Lung (tissue), 11 donors: ENCODE measurements at regions not wholly inside any gene's neighbourhood (a gene's known extent, or its start where the extent isn't known, plus 50 kb on each side); places are given as distances from the start of the nearest gene placed in this dataset.
"Not testable (repeated sequence)": the region's sequence is repeated elsewhere in the genome, so short reads cannot be mapped to it uniquely, and the experiment has no call there.

Experiments
- ATAC-seq: fragments of 200-7000 bp; cut with Tn5 transposase; one replicate; pipeline ENCODE4 v1.9.1; 2020; ENCODE audit warnings: moderate number of reproducible peaks; ENCODE audit not compliant: insufficient read depth, low FRiP score
- DNase-seq, 3 donors: peaks; one replicate each; pipeline ENCODE4 v3.0.0-alpha.2; 2013 to 2017
- H3K27ac ChIP-seq, 2 donors: one replicate each; pipeline ENCODE4 v1.5.1; 2013; ENCODE audit warnings: mild to moderate bottlenecking in 2 of 2, moderate library complexity in 2 of 2, control low read depth in 1 of 2, inconsistent platforms in 1 of 2, low read depth in 1 of 2, low read length in 1 of 2
- H3K27me3 ChIP-seq, 3 donors: one replicate each; pipeline ENCODE4 v1.5.1; 2013; ENCODE audit warnings: low read length in 2 of 3; ENCODE audit not compliant: control insufficient read depth in 3 of 3, insufficient read depth in 3 of 3
- H3K36me3 ChIP-seq, 4 donors: one replicate each; pipeline ENCODE4 v1.5.1; 2013; ENCODE audit warnings: low read length in 4 of 4, mild to moderate bottlenecking in 1 of 4, moderate library complexity in 1 of 4; ENCODE audit not compliant: control insufficient read depth in 4 of 4, insufficient read depth in 4 of 4
- H3K4me1 ChIP-seq, 5 donors: one replicate each; pipeline ENCODE4 v1.5.1; 2013; ENCODE audit warnings: low read length in 5 of 5, mild to moderate bottlenecking in 2 of 5, moderate library complexity in 1 of 5; ENCODE audit not compliant: control insufficient read depth in 5 of 5, insufficient read depth in 5 of 5
- H3K4me3 ChIP-seq: one replicate; pipeline ENCODE4 v1.5.1; 2013; ENCODE audit warnings: mild to moderate bottlenecking, control low read depth, moderate library complexity
- H3K9ac ChIP-seq, 2 donors: one replicate each; pipeline ENCODE4 v1.5.1; 2013; ENCODE audit warnings: low read length in 2 of 2, control low read depth in 1 of 2; ENCODE audit not compliant: insufficient read depth in 1 of 2
- H3K9me3 ChIP-seq, 4 donors: one replicate each; pipeline ENCODE4 v1.5.1; 2013; ENCODE audit warnings: low read length in 3 of 4, mild to moderate bottlenecking in 1 of 4, moderate library complexity in 1 of 4; ENCODE audit not compliant: control insufficient read depth in 4 of 4, insufficient read depth in 3 of 4
- CTCF ChIP-seq: IDR thresholded peaks from 2 replicates; pipeline ENCODE4 v1.5.1; 2012; ENCODE audit warnings: mild to moderate bottlenecking; ENCODE audit errors: control extremely low read depth, extremely low read depth
- WGBS, 2 donors: extraction: QIAGEN DNeasy Blood & Tissue Kit; methylation state at CpG; one replicate each; pipeline ENCODE4 v1.1.7; 2013; 5-methylcytosine and 5-hydroxymethylcytosine counted together
- donor health status: control.
- donor health status: control.
- donor health status: Bipolar disorder and iron deficiency.
- donor health status: healthy.
- donor health status: DM: yes; HTN: yes; CAD: no.

- no peak overlapping the region for H3K27ac ChIP-seq
- DNase-seq = no peak
- no peaks in the 10 kb centered on the region for H3K36me3 ChIP-seq
- H3K4me1 ChIP-seq = no peaks in the 10 kb centered on the region
- H3K4me3 ChIP-seq = no peak overlapping the region
- no peaks in the 10 kb centered on the region for H3K27me3 ChIP-seq
- no peak overlapping the region for H3K9ac ChIP-seq
- TF ChIP-seq CTCF = no peak
- H3K9me3 ChIP-seq = peaks cover 0 to 2% (median 0%) of the 10 kb centered on the region in 4 donors
- 90 to 93% methylated on average over 8 of the region's 8 CpGs for WGBS, 2 donors
- ATAC-seq = no peak
These were observed 143.8 kb upstream of the ADCY1 start for GRCh38 chr7:45430397-45430796.

GRCh38 chr7:45434167-45434784 is 139.9 kb upstream of the ADCY1 start:
- H3K4me3 ChIP-seq = no peak overlapping the region
- peaks cover 0 to 2% (median 0%) of the 10 kb centered on the region in 4 donors for H3K9me3 ChIP-seq
- no peaks in the 10 kb centered on the region for H3K36me3 ChIP-seq
- DNase-seq (no peak), ATAC-seq (no peak)
- H3K9ac ChIP-seq = no peak overlapping the region
- 77 to 78% methylated on average over 6 of the region's 6 CpGs for WGBS, 2 donors
- no peaks in the 10 kb centered on the region for H3K4me1 ChIP-seq
- no peak overlapping the region for H3K27ac ChIP-seq
- TF ChIP-seq CTCF = no peak
- H3K27me3 ChIP-seq = peaks cover 0 to 3% (median 0%) of the 10 kb centered on the region in 3 donors

- no peaks in the 10 kb centered on the region for H3K36me3 ChIP-seq
- peaks cover 0 to 2% (median 0%) of the 10 kb centered on the region in 4 donors for H3K9me3 ChIP-seq
- TF ChIP-seq CTCF = no peak
- 77 to 84% methylated on average over 3 of the region's 3 CpGs for WGBS, 2 donors
- no peak for ATAC-seq
- H3K27me3 ChIP-seq = peaks cover 0 to 3% (median 0%) of the 10 kb centered on the region in 3 donors
- H3K9ac ChIP-seq = no peak overlapping the region
- DNase-seq = no peak
- no peaks in the 10 kb centered on the region for H3K4me1 ChIP-seq
- H3K4me3 ChIP-seq = no peak overlapping the region
- no peak overlapping the region for H3K27ac ChIP-seq
These were observed 139.0 kb upstream of the ADCY1 start for GRCh38 chr7:45435131-45435530.

- Histone ChIP-seq H3K4me1 (no peaks in the 10 kb centered on the region), H3K9ac (no peak overlapping the region), H3K27me3 (peaks cover 0 to 3% (median 0%) of the 10 kb centered on the region in 3 donors), H3K9me3 (peaks cover 0 to 2% (median 0%) of the 10 kb centered on the region in 4 donors), H3K27ac (no peak overlapping the region), H3K4me3 (no peak overlapping the region), H3K36me3 (no peaks in the 10 kb centered on the region)
- DNase-seq (no peak), ATAC-seq (no peak)
- no peak for TF ChIP-seq CTCF
- 78 to 83% methylated on average over 1 of the region's 1 CpG for WGBS, 2 donors
These were observed 138.3 kb upstream of the ADCY1 start for GRCh38 chr7:45435846-45436245.

GRCh38 chr7:45440776-45441175 is 133.4 kb upstream of the ADCY1 start:
- H3K27ac ChIP-seq, H3K9ac ChIP-seq, H3K27me3 ChIP-seq, H3K9me3 ChIP-seq, H3K4me1 ChIP-seq, H3K36me3 ChIP-seq, H3K4me3 ChIP-seq, DNase-seq, ATAC-seq: not testable (repeated sequence)
- 87 to 92% methylated on average over 1 of the region's 1 CpG for WGBS, 2 donors
